ENCODE measurements at regions not wholly inside any gene's neighbourhood (a gene's known extent, or its start where the extent isn't known, plus 50 kb on each side); places are given as distances from the start of the nearest gene placed in this dataset.
"Not testable (repeated sequence)": the region's sequence is repeated elsewhere in the genome, so short reads cannot be mapped to it uniquely, and the experiment has no call there.

DNA sequence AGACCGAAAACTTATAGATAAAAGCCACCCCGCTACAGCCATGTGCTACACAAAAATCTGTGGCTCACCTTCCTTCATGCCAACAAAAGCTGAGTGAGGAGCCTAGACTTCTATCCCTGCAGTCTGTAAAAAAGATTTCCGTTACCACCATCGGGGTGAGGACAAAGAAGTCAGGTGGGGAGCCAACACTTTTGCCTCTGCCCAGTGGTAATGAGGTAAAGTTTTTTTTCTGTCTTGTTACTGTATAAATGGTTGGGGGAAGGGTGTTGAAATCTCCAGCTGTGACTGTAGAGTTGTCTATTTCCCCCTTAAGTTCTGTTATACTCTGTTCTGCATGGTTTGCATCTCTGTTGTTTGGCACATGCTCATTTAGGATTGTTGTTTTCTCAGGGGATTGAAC, 707.8 kb downstream of the FLRT2 start:
- DNase-seq (ENCODE audit: low read depth in 2 of 2): no peak

DNA sequence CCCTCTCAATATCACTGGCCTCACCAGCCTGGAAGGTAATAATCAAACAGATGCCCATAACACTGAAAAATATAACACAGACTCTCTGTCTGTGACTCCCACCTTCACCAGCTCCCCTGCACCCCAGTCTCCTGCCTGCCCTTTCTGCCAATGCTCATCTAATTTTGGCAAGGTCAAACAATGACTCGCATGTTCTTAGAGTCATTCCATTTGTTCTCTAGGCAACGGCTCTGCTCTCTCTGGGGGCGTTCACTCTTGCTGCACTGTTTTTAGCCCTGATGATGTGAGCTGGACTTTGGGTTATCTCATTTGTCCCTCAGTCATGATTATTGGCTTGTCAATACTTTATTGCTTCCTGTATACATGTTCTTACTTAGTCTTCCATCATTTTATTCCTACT, 691.8 kb downstream of the FLRT2 start:
- DNase-seq (ENCODE audit: low read depth in 2 of 2): no peak

DNA sequence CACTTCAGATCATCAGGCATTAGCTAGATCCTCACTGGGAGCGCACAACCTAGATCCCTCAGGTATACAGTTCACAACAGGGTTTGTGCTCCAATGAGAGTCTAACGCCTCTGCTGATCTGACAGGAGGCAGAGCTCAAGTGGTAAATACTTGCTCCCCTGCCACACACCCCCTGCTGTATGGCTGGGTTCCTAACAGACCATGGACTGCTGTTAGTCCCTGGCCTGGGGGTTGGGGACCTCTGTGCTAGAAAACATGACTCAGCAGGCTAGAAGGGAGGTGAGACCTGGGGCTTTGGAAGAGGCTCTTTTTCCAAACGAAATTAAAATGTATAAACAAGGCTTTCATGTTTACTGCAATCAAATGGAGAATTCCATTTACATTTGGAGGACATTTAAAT, 691.1 kb downstream of the FLRT2 start:
- no peak for DNase-seq (ENCODE audit: low read depth in 2 of 2)

DNA sequence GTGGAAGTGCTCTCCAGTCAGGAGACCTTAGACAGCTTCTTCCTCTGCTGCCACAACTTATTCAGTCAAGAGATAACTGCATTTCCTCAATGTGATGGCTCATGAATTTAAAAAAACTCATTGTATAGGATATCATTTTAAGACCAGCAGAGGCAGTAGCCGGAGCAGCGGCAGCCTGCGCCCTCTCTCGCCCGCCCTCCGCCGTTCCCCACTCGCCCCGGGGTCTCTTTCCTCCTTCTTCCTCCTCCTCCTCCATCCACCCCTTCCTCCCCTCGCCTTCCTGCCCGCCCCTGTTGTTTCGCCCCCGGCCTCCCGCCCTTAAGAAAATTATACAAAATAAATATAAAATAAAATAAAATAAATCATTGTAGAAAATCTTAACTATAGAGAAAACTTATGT, 687.6 kb downstream of the FLRT2 start:
- no peak for DNase-seq (ENCODE audit: low read depth in 2 of 2)

DNA sequence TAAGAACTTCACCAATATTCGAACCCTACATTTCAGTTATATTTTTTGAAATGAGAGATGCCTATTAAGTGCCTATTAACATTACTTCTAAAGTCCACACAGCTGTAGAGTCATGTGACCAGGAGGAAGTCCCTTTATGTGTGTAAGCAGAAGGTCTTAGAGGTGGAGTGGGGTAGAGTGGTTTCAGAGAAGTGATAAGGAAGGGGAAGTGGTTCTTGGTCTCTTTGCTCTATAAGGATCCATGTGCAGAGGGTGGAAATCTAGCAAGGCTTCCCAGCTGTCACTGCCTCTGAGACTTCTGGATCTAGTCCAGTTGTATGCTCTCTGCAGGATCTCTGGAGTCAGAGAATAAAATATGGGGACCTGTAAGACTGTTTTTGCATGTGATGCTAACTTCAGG, 673.9 kb downstream of the FLRT2 start:
- no peak for DNase-seq (ENCODE audit: low read depth in 2 of 2)

DNA sequence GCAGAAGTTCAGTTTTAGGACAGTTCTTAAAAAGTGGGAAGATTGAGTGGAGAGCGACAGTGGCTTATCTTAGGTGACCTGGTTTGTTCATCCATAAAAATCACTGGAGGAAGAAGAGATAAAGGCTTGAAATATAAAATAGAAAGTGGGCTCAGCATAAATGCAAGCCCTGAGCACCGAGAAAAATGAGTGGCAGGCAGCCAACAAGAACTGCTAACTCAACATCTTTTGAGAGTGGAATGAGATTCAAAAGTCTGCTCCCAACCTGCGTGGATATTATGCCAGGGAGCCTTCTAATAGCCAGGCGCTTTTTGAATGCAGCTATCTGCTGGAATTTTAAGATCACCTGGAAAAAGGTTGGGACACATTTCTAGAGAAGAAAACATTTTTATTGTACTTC, 666.5 kb downstream of the FLRT2 start:
- DNase-seq (ENCODE audit: low read depth in 2 of 2): no peak

DNA sequence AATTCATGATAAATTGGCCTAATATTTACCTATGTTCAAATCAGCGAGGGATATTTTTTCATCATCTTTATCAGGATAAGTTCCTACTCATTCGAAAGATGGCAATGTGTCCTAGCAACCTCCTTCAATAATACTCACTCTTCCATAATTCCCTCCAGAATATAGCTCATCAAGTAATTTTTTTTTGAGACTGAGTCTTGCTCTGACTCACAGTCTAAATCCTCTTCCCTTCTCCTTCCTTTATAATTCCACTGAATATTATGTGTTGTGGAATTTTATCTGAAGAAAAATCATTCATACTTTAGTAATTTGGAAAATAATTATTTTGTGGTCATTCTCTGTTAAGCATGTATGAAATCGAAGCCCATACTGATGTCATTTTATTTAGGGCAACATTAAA, 663.8 kb downstream of the FLRT2 start:
- no peak for DNase-seq (ENCODE audit: low read depth in 2 of 2)

DNA sequence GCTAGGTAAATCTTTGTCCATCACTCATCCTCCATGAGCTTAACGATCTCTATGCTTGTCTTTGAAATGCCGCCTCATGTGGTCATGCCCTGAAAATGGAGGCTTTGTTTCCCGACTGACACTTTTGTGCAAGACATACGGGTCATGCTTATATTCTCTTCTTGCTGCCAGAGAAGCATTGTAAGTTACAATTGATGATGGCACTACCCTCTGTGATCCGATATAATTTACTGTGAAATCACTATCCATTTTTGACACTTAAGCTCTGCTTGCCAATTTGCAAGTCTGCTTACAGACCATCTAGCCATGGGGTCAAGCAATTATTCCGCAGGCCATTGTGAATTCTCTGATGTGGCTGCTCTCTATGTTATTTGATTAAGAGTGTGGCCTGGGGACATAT, 650.0 kb downstream of the FLRT2 start:
- no peak for DNase-seq (ENCODE audit: low read depth in 2 of 2)

DNA sequence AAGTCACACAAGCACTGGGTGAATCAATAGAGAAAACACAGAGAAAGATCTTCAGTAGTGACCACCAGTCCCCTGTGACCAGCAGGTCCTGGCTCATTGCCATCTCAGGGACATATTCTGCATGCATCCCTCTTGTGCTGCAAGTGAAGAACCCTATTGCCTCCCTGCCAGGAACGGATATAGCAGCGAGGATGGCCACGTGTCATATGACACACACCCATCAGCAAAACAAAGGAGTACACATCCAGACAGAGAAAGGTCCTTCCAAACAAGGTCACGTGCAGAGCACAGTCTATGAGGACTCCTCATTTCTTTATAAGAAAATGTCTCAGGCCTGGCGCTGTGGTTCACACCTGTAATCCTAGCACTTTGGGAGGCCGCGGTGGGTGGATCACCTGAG, 638.4 kb downstream of the FLRT2 start:
- DNase-seq (ENCODE audit: low read depth in 2 of 2): no peak

DNA sequence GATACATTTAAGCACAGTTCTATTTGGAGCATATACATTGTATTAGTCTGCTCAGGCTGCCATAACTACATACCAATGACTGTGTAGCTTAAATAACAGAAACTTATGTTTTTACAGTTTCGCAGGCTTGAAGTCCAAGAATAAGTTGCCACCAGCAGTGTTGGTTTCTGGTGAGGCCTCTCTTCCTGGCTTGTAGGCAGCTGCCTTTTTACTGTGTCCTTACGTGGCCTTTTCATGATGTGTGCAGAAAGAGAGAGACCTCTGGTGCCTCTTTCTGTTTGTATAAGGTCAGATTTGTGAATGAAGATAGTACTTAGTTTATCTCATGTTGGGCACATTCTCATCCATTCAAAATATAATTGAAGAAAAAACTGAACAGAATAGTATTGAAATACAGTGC, 636.6 kb downstream of the FLRT2 start:
- DNase-seq (ENCODE audit: low read depth in 2 of 2): no peak

DNA sequence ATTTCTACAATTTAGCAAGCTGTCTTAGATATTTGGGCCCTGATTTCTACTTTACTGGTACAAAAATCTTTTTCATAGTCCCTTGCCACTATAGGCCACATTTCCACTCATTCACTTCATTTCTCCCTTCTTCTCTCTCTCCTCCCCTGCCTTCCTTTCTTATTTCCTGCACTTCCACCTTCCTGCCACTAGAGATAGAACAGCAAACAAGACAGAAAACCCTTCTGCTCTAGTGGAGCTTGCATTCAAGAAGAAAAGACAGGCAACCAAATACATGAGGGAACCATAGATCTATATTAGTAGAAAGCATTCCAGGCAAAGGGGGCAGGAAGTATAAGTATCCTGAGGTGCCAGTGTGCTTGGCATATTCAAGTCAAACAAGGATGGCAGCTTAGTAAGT, 623.5 kb downstream of the FLRT2 start:
- DNase-seq (ENCODE audit: low read depth in 2 of 2): no peak

DNA sequence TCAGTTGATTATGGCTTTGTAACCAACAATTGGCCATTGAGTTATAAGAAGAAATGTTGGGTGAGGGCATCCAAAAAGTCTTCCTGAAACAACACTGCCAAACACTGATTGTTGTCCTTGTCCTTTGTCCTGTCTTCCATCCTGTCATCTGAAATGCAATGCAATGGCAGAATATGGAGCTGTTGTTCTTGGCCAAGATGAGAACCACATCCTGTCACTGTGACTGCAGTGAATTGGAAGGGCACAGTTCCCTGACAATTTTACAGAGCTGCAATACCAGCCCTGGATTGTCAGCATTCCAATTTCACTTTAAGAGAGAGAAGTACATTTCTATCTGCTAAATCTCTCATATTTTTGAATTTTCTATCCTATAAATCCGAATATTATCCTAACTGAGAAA, 613.3 kb downstream of the FLRT2 start:
- DNase-seq (ENCODE audit: low read depth in 2 of 2): no peak

DNA sequence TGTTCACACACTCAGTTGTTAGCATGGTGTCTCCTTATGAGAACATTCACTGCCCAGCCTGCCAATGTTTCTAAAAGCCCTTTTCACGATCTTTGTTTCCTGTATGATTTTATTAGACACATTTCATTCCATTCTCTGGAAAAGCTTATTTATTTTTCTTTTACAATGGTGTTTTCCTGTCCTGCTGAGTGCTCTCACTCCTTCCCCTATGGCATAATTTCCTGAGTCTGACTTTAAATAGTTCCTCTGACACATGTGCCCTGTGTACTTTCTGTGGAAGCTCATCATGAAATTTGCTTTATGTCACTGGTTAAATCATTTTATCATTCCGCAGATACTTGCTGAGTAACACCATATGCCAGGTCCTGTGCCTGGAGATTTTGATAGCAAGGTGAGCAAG, 612.0 kb downstream of the FLRT2 start:
- no peak for DNase-seq (ENCODE audit: low read depth in 2 of 2)

DNA sequence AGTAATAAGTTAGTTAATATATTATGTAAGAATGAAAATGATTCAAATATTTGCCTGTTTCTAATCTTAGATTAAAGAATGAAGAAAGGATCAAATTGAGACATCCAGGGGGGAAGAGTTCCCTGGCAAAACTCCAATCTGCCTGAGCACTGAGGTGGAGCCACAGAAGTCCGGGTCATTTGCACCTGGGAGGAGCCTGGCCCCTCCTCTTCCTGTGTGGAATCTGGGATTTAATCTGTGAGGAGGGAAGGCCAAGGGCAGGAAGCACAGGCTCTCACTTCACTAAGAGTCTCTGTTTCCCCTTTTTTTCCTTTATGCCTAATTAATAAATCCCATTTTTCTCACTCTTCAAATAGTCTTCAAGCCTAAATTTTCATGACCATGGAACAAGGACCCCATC, 599.5 kb downstream of the FLRT2 start:
- no peak for DNase-seq (ENCODE audit: low read depth in 2 of 2)

DNA sequence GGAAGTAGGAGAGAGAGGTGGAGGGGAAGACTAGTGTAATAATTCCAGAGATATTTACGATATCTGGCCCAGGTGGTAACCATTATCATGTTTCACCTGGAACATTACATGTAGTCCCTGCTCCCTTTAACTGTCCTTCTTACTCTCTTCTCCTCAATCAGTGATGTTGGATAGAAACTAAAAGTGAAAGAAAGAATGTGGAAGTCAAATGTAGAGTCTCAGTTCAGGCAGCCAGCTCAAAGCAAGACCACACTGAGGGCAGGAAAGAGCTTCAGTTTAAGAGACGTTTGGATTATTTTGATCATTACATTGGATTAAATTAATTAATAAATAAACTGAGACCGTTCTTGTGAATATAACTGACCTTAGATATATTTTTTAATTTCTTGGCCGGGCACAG, 594.4 kb downstream of the FLRT2 start:
- no peak for DNase-seq (ENCODE audit: low read depth in 2 of 2)

DNA sequence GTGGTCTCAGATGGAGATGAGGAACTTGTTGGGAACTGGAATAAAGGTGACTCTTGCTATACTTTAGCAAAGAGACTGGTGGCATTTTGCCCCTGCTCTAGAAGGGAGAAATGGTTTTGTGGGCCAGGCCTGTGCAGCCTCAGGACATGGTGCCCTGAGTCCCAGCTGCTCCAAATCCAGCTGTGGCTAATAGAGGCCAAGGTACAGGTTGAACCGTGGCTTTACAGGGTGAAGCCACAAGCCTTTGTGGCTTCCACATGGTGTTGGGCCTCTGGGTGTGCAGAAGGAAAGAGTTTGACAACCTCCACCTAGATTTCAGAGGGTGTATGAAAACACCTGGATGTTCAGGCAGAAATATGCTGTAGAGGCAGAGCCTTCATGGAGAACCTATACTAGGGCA, 586.0 kb downstream of the FLRT2 start:
- no peak for DNase-seq (ENCODE audit: low read depth in 2 of 2)

DNA sequence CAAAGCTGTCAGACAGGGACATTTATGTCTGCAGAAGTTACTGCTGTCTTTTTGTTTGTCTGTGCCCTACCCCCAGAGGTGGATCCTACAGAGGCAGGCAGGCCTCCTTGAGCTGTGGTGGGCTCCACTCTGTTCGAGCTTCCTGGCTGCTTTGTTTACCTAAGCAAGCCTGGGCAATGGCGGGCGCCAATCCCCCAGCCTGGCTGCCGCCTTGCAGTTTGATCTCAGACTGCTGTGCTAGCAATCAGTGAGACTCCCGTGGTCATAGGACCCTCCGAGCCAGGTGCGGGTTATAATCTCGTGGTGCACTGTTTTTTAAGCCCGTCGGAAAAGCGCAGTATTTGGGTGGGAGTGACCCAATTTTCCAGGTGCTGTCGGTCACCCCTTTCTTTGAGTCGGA, 580.9 kb downstream of the FLRT2 start:
- not testable (repeated sequence) for DNase-seq (ENCODE audit: low read depth in 2 of 2)

DNA sequence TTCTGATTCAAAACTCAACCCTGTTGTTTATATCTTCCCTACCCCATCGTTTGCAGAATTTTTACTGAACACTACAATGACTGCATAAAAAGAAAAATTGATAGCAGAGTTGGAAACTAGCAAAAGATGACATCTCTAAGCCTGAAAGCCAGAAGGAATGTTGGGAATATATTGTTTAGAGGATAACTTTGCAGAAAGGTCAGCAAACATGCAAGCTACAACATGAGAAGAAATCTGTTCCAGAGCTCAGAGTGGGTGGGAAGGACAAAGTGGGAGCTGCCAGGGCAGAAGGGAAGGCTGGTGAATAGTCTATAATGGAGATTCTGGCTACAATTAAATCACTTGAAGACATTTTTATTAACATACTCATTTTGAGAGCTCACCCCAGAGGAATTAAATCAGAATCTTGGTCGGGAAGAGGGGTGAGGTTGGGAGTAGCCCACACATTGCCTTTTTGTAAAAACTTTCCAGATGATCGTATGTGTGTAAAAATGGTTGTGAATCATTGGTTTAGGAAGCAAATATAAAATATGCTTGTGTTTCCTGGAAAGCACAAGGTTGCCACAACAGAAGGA, 574.8 kb downstream of the FLRT2 start:
- DNase-seq (ENCODE audit: low read depth in 2 of 2): no peak

DNA sequence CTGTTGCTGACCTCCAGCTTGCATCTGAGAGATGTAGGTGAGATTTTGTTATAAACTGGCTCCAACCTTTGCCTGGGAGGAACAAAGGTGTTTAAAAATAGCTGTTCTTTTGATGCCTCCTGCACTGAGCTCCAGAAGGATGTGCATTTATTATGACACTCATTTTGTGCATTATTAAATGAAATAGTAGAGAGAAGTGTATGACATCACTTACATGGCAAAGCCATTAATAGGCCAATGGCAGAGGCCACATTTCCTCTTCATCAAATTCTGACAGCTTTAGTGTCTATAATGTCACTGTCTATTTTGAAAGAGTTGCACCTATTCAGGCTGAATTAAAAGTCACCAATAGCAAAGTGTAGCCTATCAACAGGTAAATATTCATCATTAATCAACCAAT, 564.6 kb downstream of the FLRT2 start:
- no peak for DNase-seq (ENCODE audit: low read depth in 2 of 2)

DNA sequence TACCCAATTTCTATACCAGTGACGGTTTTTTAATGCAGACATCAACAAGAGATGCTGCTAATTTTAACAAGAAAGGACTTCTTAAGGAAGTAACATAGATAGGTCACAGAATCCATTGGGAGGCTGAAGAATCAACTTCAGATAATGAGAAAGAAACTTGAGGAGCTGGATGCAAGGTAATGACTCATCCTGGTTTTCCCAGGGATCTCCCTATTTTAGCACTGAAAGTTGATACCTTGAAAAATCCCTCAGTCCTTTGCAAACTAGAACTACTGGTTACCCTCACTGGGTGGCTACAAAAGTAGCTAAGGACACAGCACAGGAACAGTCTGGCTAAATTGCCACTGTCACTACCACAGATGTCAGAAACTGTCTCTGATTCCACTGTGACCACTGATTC, 561.9 kb downstream of the FLRT2 start:
- no peak for DNase-seq (ENCODE audit: low read depth in 2 of 2)

DNA sequence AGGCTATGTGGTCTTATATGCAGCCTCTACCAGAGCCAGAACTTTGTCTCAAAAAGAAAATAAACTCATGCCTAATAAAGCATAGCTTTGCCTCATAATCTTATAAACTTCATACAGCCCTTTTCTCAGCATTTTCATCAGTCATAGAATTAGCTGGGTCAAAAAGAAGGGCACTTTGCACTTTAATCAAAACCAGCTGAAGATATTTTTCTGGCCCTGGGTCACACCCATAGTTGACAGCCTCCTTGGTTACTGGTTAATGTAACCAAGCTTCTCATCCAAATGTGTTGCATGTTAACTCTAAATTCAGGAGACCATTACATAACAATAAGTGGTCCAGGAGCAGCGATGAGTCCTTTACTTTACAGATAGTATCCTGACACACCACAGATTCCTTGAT, 558.2 kb downstream of the FLRT2 start:
- no peak for DNase-seq (ENCODE audit: low read depth in 2 of 2)

DNA sequence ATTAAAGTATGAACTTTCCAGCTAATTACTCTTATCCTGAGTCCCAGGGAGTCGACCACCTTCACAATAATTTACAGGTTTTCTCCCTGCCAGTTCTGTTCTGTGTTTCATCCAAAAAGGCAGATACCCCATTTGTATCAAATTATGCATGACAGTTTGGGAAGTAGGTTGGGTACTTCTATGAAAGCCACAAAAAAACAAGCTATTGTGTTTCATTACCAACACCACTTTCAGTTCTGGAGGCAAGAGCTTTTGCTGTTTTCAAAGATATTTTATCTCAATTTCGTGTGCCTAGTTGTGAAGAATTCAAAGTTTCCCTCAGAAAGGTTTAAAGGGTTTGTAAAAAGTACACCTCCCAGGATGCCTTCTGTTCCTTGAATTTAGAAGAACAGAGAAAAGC, 557.4 kb downstream of the FLRT2 start:
- DNase-seq (ENCODE audit: low read depth in 2 of 2): no peak

DNA sequence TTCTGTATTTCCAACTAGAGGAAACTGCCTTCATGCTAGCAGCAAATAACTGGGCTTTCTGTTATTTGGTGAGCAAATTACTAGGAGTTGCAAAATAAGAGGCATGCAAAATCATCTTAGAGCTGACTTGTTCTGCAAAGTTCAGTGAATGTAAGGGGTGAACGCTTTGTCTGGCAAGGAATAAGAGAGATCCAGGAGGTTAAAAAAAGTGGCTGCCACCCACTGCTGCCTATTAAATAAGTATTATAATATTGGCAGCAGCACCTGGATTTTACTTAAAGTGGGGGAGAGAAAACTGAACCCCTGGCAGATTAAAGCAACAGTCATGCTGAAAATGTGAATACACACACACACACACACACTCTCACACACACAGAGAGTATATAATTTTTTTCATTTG, 557.0 kb downstream of the FLRT2 start:
- DNase-seq (ENCODE audit: low read depth in 2 of 2): no peak

DNA sequence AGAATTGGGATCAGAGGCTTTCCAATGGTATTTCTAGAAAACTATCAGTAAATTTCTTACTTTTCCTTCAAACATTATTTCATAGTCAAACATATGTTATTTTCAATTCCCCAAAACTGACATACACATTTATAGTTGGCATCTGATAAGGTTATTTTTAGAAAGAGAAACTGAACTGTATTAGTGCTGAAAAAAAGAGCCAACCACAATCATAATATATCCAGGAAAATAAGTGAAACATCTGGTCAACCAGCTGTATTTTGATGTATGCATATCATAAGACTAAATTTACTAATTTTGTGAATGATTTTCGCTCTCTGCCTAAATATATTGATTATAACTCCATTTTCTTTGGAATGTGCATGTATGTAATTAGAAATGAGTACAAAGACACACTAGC, 554.2 kb downstream of the FLRT2 start:
- DNase-seq (ENCODE audit: low read depth in 2 of 2): no peak

DNA sequence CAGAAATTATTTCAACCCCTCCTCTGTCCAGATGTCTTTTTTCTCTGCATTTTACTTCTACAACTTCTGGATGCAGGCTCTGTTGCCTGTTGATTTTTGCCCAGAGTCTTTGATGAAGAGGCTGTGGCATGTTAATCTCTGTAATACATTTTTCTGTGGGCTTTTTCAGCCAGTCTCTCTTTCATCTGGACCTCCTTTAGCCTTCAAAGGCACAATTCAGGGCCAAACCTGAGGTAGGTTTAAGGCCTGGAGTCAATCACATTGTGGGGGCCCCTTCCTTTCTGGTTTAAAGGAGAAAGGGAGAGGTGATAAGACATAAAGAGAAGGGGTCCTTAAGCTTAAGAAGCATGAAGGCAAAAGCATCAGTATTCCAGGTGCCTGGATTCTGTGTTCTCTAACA, 553.7 kb downstream of the FLRT2 start:
- DNase-seq (ENCODE audit: low read depth in 2 of 2): no peak
